Gastrocnemius medialis (tissue), 4 donors: ENCODE measurements at regions not wholly inside any gene's neighbourhood (a gene's known extent, or its start where the extent isn't known, plus 50 kb on each side); places are given as distances from the start of the nearest gene placed in this dataset.

Source experiments
- ATAC-seq, 2 donors: fragments of 150-250 bp; one replicate each; pipeline ENCODE4 v1.9.1; 2016
- DNase-seq, 2 donors: peaks; one replicate each; pipeline ENCODE4 v3.0.0-alpha.2; 2019
- H3K27ac ChIP-seq, 4 donors: fragments of 200-600 bp; sonication (generic); 1 replicate in 1 of 4; 2 replicates in 3 of 4; pipeline ENCODE4 v1.5.1; 2016 to 2018; ENCODE audit warnings: mild to moderate bottlenecking in 2 of 4, moderate library complexity in 1 of 4
- H3K27me3 ChIP-seq, 3 donors: fragments of 200-600 bp; sonication (generic) in 2 of 3; 1 replicate in 1 of 3; 2 replicates in 2 of 3; pipeline versions ENCODE4 v1.5.1 to v1.6.0; 2016 to 2019; ENCODE audit warnings: mild to moderate bottlenecking in 1 of 3, moderate library complexity in 1 of 3
- H3K36me3 ChIP-seq, 2 donors: fragments of 200-600 bp; sonication (generic) in 1 of 2; one replicate each; pipeline ENCODE4 v1.5.1; 2017 to 2018
- H3K4me1 ChIP-seq, 2 donors: fragments of 200-600 bp; sonication (generic) in 1 of 2; one replicate each; pipeline ENCODE4 v1.5.1; 2016 to 2017; ENCODE audit warnings: mild to moderate bottlenecking in 2 of 2
- H3K4me3 ChIP-seq, 4 donors: fragments of 200-600 bp; sonication (generic) in 3 of 4; 1 replicate in 1 of 4; 2 replicates in 3 of 4; pipeline ENCODE4 v1.5.1; 2016 to 2019; ENCODE audit warnings: mild to moderate bottlenecking in 2 of 4
- H3K9me3 ChIP-seq, 3 donors: fragments of 200-600 bp; sonication (generic) in 2 of 3; 1 replicate in 1 of 3; 2 replicates in 2 of 3; pipeline ENCODE4 v1.5.1; 2016 to 2019
- CTCF ChIP-seq, 5 experiments: fragments of 450-650 bp in 3 of 5; fragments of 200-600 bp in 2 of 5; sonication (generic) in 2 of 5; IDR thresholded peaks in 4 of 5; conservative IDR thresholded peaks in 1 of 5; 1 replicate in 4 of 5; 2 replicates in 1 of 5; pipeline ENCODE4 v1.5.1; 2016 to 2019; ENCODE audit warnings: antibody characterized with exemption in 5 of 5, mild to moderate bottlenecking in 3 of 5, moderate library complexity in 3 of 5
- POLR2A ChIP-seq, 2 donors: fragments of 450-650 bp; IDR thresholded peaks; one replicate each; pipeline ENCODE4 v1.6.1; 2017; ENCODE audit warnings: antibody characterized with exemption in 2 of 2, mild to moderate bottlenecking in 2 of 2, moderate library complexity in 2 of 2
- in situ Hi-C, 4 donors: fragments of 200-750 bp; cut with MboI; loops; one replicate each; pipeline versions ENCODE4 v1.15.0 to v1.8.0; 2017; ENCODE audit warnings: low sequenced_read_pairs in 4 of 4
- intact Hi-C: fragments of 100-400 bp; cut with DNase I; formaldehyde crosslinking; loops from one replicate; pipeline ENCODE4 v1.15.1; 2023; ENCODE audit warnings: low total_unique reads

GRCh38 chr7:33779216-33779615, 126.1 kb upstream of the BMPER start:
- DNase-seq (no peak), ATAC-seq (no peak)
- Histone ChIP-seq H3K9me3 (no peaks in the 10 kb centered on the region), H3K27ac (no peak overlapping the region), H3K4me1 (peaks cover 0 to 18% of the 10 kb centered on the region in 2 donors), H3K4me3 (no peak overlapping the region), H3K27me3 (no peaks in the 10 kb centered on the region), H3K36me3 (no peaks in the 10 kb centered on the region)
- intact Hi-C loops (no loop called here), in situ Hi-C loops (no loop called here)
- TF ChIP-seq POLR2A (IDR thresholded peaks at IDR 0.05) (no peak), CTCF (IDR thresholded peaks at IDR 0.05 in 4 of 5, conservative IDR thresholded peaks at IDR 0.05 in 1 of 5) (no peak)

- ATAC-seq (no peak), DNase-seq (no peak)
- no peaks in the 10 kb centered on the region for H3K9me3 ChIP-seq
- no peaks in the 10 kb centered on the region for H3K27me3 ChIP-seq
- intact Hi-C loops = no loop called here
- TF ChIP-seq POLR2A (IDR thresholded peaks at IDR 0.05) (no peak), CTCF (IDR thresholded peaks at IDR 0.05 in 4 of 5, conservative IDR thresholded peaks at IDR 0.05 in 1 of 5) (no peak)
- H3K4me3 ChIP-seq = no peak overlapping the region
- in situ Hi-C loops = no loop called here
- H3K27ac ChIP-seq = peak overlapping the region in 1 of 4 donors; percentile 55
- H3K4me1 ChIP-seq = peaks cover 0 to 8% of the 10 kb centered on the region in 2 donors
- H3K36me3 ChIP-seq = no peaks in the 10 kb centered on the region
These were observed 124.2 kb upstream of the BMPER start for GRCh38 chr7:33781167-33781566.

GRCh38 chr7:33781796-33782195, 123.5 kb upstream of the BMPER start:
- no peak for TF ChIP-seq CTCF (IDR thresholded peaks at IDR 0.05 in 4 of 5, conservative IDR thresholded peaks at IDR 0.05 in 1 of 5)
- TF ChIP-seq POLR2A (IDR thresholded peaks at IDR 0.05) = no peak
- H3K36me3 ChIP-seq = no peaks in the 10 kb centered on the region
- intact Hi-C loops = no loop called here
- no peak overlapping the region for H3K4me3 ChIP-seq
- H3K27me3 ChIP-seq = no peaks in the 10 kb centered on the region
- no peaks in the 10 kb centered on the region for H3K9me3 ChIP-seq
- peaks cover 0 to 8% of the 10 kb centered on the region in 2 donors for H3K4me1 ChIP-seq
- peak overlapping the region in 2 of 4 donors; percentile 28 to 55 for H3K27ac ChIP-seq
- DNase-seq (no peak), ATAC-seq (peak in 1 of 2 donors; percentile 72)
- in situ Hi-C loops = no loop called here

- no peak overlapping the region for H3K27ac ChIP-seq
- no peaks in the 10 kb centered on the region for H3K36me3 ChIP-seq
- H3K27me3 ChIP-seq = no peaks in the 10 kb centered on the region
- in situ Hi-C loops = no loop called here
- DNase-seq (no peak), ATAC-seq (no peak)
- H3K9me3 ChIP-seq = no peaks in the 10 kb centered on the region
- H3K4me1 ChIP-seq = peaks cover 0 to 8% of the 10 kb centered on the region in 2 donors
- intact Hi-C loops = no loop called here
- TF ChIP-seq POLR2A (IDR thresholded peaks at IDR 0.05) (no peak), CTCF (IDR thresholded peaks at IDR 0.05 in 4 of 5, conservative IDR thresholded peaks at IDR 0.05 in 1 of 5) (no peak)
- H3K4me3 ChIP-seq = no peak overlapping the region
These were observed 121.3 kb upstream of the BMPER start for GRCh38 chr7:33784000-33784399.

- H3K27me3 ChIP-seq = no peaks in the 10 kb centered on the region
- no peaks in the 10 kb centered on the region for H3K36me3 ChIP-seq
- H3K27ac ChIP-seq = no peak overlapping the region
- TF ChIP-seq POLR2A (IDR thresholded peaks at IDR 0.05) = no peak
- no peak for ATAC-seq
- H3K4me1 ChIP-seq = no peaks in the 10 kb centered on the region
- no peaks in the 10 kb centered on the region for H3K9me3 ChIP-seq
- in situ Hi-C loops (no loop called here), intact Hi-C loops (no loop called here)
- no peak overlapping the region for H3K4me3 ChIP-seq
- no peak for DNase-seq
These were observed 116.8 kb upstream of the BMPER start for GRCh38 chr7:33788531-33788930.
